Lung (tissue), 11 donors: ENCODE measurements at regions not wholly inside any gene's neighbourhood (a gene's known extent, or its start where the extent isn't known, plus 50 kb on each side); places are given as distances from the start of the nearest gene placed in this dataset.
"Not testable (repeated sequence)": the region's sequence is repeated elsewhere in the genome, so short reads cannot be mapped to it uniquely, and the experiment has no call there.

Source experiments
- ATAC-seq: fragments of 200-7000 bp; cut with Tn5 transposase; one replicate; pipeline ENCODE4 v1.9.1; 2020; ENCODE audit warnings: moderate number of reproducible peaks; ENCODE audit not compliant: insufficient read depth, low FRiP score
- DNase-seq, 3 donors: peaks; one replicate each; pipeline ENCODE4 v3.0.0-alpha.2; 2013 to 2017
- H3K27ac ChIP-seq, 2 donors: one replicate each; pipeline ENCODE4 v1.5.1; 2013; ENCODE audit warnings: mild to moderate bottlenecking in 2 of 2, moderate library complexity in 2 of 2, control low read depth in 1 of 2, inconsistent platforms in 1 of 2, low read depth in 1 of 2, low read length in 1 of 2
- H3K27me3 ChIP-seq, 3 donors: one replicate each; pipeline ENCODE4 v1.5.1; 2013; ENCODE audit warnings: low read length in 2 of 3; ENCODE audit not compliant: control insufficient read depth in 3 of 3, insufficient read depth in 3 of 3
- H3K36me3 ChIP-seq, 4 donors: one replicate each; pipeline ENCODE4 v1.5.1; 2013; ENCODE audit warnings: low read length in 4 of 4, mild to moderate bottlenecking in 1 of 4, moderate library complexity in 1 of 4; ENCODE audit not compliant: control insufficient read depth in 4 of 4, insufficient read depth in 4 of 4
- H3K4me1 ChIP-seq, 5 donors: one replicate each; pipeline ENCODE4 v1.5.1; 2013; ENCODE audit warnings: low read length in 5 of 5, mild to moderate bottlenecking in 2 of 5, moderate library complexity in 1 of 5; ENCODE audit not compliant: control insufficient read depth in 5 of 5, insufficient read depth in 5 of 5
- H3K4me3 ChIP-seq: one replicate; pipeline ENCODE4 v1.5.1; 2013; ENCODE audit warnings: mild to moderate bottlenecking, control low read depth, moderate library complexity
- H3K9ac ChIP-seq, 2 donors: one replicate each; pipeline ENCODE4 v1.5.1; 2013; ENCODE audit warnings: low read length in 2 of 2, control low read depth in 1 of 2; ENCODE audit not compliant: insufficient read depth in 1 of 2
- H3K9me3 ChIP-seq, 4 donors: one replicate each; pipeline ENCODE4 v1.5.1; 2013; ENCODE audit warnings: low read length in 3 of 4, mild to moderate bottlenecking in 1 of 4, moderate library complexity in 1 of 4; ENCODE audit not compliant: control insufficient read depth in 4 of 4, insufficient read depth in 3 of 4
- CTCF ChIP-seq: IDR thresholded peaks from 2 replicates; pipeline ENCODE4 v1.5.1; 2012; ENCODE audit warnings: mild to moderate bottlenecking; ENCODE audit errors: control extremely low read depth, extremely low read depth
- WGBS, 2 donors: extraction: QIAGEN DNeasy Blood & Tissue Kit; methylation state at CpG; one replicate each; pipeline ENCODE4 v1.1.7; 2013; 5-methylcytosine and 5-hydroxymethylcytosine counted together
- donor health status: control.
- donor health status: control.
- donor health status: Bipolar disorder and iron deficiency.
- donor health status: healthy.
- donor health status: DM: yes; HTN: yes; CAD: no.

GRCh38 chr2:234556848-234557573 lies 60.1 kb upstream of the ARL4C start:
- no peak for TF ChIP-seq CTCF
- Histone ChIP-seq H3K4me3 (no peak overlapping the region), H3K4me1 (no peaks in the 10 kb centered on the region), H3K9ac (no peak overlapping the region), H3K9me3 (peaks cover 0 to 4% (median 0%) of the 10 kb centered on the region in 4 donors), H3K27me3 (no peaks in the 10 kb centered on the region), H3K27ac (no peak overlapping the region), H3K36me3 (no peaks in the 10 kb centered on the region)
- 87 to 95% methylated on average over 5 of the region's 5 CpGs for WGBS, 2 donors
- no peak for ATAC-seq
- DNase-seq, result no peak

GRCh38 chr2:234555616-234556249 lies 58.9 kb upstream of the ARL4C start:
- DNase-seq (no peak), ATAC-seq (no peak)
- H3K4me3 ChIP-seq, result no peak overlapping the region
- no peak overlapping the region for H3K9ac ChIP-seq
- 65 to 70% methylated on average over 9 of the region's 9 CpGs for WGBS, 2 donors
- H3K27ac ChIP-seq, result no peak overlapping the region
- no peak for TF ChIP-seq CTCF
- H3K36me3 ChIP-seq, result no peaks in the 10 kb centered on the region
- H3K27me3 ChIP-seq, result no peaks in the 10 kb centered on the region
- H3K4me1 ChIP-seq, result no peaks in the 10 kb centered on the region
- peaks cover 0 to 1% (median 0%) of the 10 kb centered on the region in 4 donors for H3K9me3 ChIP-seq

GRCh38 chr2:234555161-234555560 lies 58.3 kb upstream of the ARL4C start:
- no peak for TF ChIP-seq CTCF
- DNase-seq (no peak), ATAC-seq (no peak)
- Histone ChIP-seq H3K4me3 (no peak overlapping the region), H3K9me3 (no peaks in the 10 kb centered on the region), H3K36me3 (no peaks in the 10 kb centered on the region), H3K4me1 (no peaks in the 10 kb centered on the region), H3K9ac (no peak overlapping the region), H3K27ac (no peak overlapping the region), H3K27me3 (no peaks in the 10 kb centered on the region)

GRCh38 chr2:234553223-234553622 lies 56.3 kb upstream of the ARL4C start:
- not testable (repeated sequence) for H3K27me3 ChIP-seq, ATAC-seq, H3K36me3 ChIP-seq, H3K9ac ChIP-seq, H3K4me3 ChIP-seq, H3K9me3 ChIP-seq, H3K27ac ChIP-seq, H3K4me1 ChIP-seq, DNase-seq
- WGBS, 2 donors, result 96 to 97% methylated on average over 15 of the region's 15 CpGs
